Ectodermal cell (in vitro differentiated cells): ENCODE measurements at regions not wholly inside any gene's neighbourhood (a gene's known extent, or its start where the extent isn't known, plus 50 kb on each side); places are given as distances from the start of the nearest gene placed in this dataset.

Source experiments
- H3K27ac ChIP-seq: 2 replicates; pipeline ENCODE4 v1.7.0; 2013; ENCODE audit warnings: mild to moderate bottlenecking, low read depth, low read length; ENCODE audit not compliant: insufficient read depth, poor library complexity, severe bottlenecking
- H3K27me3 ChIP-seq: 2 replicates; pipeline ENCODE4 v1.7.0; 2013; ENCODE audit warnings: mild to moderate bottlenecking, low read length; ENCODE audit not compliant: insufficient read depth, control insufficient read depth, poor library complexity, severe bottlenecking
- H3K36me3 ChIP-seq: one replicate; pipeline ENCODE4 v1.7.0; 2013; ENCODE audit warnings: low read length; ENCODE audit not compliant: control insufficient read depth, insufficient read depth
- H3K4me1 ChIP-seq: one replicate; pipeline ENCODE4 v1.7.0; 2013; ENCODE audit warnings: low read length; ENCODE audit not compliant: control insufficient read depth, insufficient read depth
- H3K4me3 ChIP-seq: 2 replicates; pipeline ENCODE4 v1.7.0; 2013; ENCODE audit warnings: low read depth, low read length, control low read depth; ENCODE audit not compliant: insufficient read depth
- H3K9me3 ChIP-seq: 2 replicates; pipeline ENCODE4 v1.7.0; 2013; ENCODE audit warnings: mild to moderate bottlenecking, low read length, moderate library complexity; ENCODE audit not compliant: control insufficient read depth
- WGBS, 2 experiments: methylation state at CpG; one replicate each; pipeline ENCODE4 v1.1.7; 2013; ENCODE audit warnings: missing lambda C conversion rate in 2 of 2; 5-methylcytosine and 5-hydroxymethylcytosine counted together

DNA sequence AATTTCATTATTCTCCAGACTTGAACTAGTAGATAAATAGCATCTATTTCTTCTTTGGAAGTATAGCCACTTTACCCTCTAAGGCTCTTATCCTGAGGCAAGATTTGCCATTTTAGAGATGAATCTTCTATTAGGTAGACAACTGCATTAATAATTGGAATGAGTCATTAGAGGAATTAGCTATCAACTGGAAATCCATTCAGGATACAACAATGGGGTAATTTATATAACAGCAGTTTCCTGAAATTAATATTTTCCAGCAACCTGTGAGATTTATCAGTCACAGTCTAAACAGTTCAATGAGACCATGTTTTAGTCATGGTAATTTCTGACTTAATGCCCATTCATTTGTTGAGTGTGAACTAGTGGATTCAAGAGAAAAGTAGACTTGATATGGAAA is 928.6 kb upstream of the MBL2 start:
- no peaks in the 10 kb centered on the region for H3K9me3 ChIP-seq
- no peaks in the 10 kb centered on the region for H3K4me1 ChIP-seq
- no peak overlapping the region for H3K27ac ChIP-seq
- H3K4me3 ChIP-seq: no peak overlapping the region
- H3K36me3 ChIP-seq: no peaks in the 10 kb centered on the region
- H3K27me3 ChIP-seq: no peaks in the 10 kb centered on the region

DNA sequence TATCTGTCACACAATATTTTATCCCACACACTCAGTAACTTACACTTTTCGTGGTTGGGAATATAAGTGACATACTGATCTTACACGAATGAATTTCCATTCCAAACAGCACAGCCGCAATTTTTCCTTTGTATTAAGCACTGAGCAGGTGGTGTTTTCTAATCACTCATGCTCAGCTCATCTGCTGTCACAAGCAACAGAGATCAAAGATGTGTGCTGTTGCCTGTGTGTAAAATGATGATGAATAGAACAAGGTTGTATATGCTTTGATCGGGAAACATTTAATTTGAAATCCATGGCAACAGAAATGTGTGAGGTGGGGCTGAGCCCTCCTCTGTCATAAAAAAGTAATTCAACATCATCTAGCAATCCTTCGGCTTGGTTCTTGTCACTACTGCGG is 927.7 kb upstream of the MBL2 start:
- Histone ChIP-seq H3K4me3 (no peak overlapping the region), H3K36me3 (no peaks in the 10 kb centered on the region), H3K27ac (no peak overlapping the region), H3K27me3 (no peaks in the 10 kb centered on the region), H3K4me1 (no peaks in the 10 kb centered on the region), H3K9me3 (no peaks in the 10 kb centered on the region)
- 92 to 93% methylated on average over 6 of the region's 6 CpGs for WGBS, 2 experiments

DNA sequence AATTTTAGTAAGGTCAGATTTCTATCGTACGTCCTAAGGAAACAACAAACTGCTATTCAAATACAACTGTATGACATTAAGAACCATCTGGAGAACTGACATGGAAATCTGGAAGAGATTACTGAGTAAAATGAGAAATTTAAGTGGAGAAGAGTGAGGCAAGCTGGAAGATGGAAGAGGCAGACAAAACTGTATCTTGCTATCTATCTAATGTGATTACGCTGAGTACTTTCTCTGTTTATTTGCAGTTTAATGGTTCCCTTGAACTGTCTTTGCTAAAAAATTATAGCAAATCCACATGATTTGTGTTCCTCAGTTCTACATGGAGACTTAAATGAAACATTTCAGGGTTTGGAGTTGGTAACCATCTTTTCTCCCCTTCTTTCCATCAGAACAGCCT is 927.1 kb upstream of the MBL2 start:
- Histone ChIP-seq H3K4me3 (no peak overlapping the region), H3K9me3 (no peaks in the 10 kb centered on the region), H3K27me3 (no peaks in the 10 kb centered on the region), H3K27ac (no peak overlapping the region), H3K36me3 (no peaks in the 10 kb centered on the region), H3K4me1 (no peaks in the 10 kb centered on the region)
- WGBS, 2 experiments: 93 to 96% methylated on average over 3 of the region's 3 CpGs

DNA sequence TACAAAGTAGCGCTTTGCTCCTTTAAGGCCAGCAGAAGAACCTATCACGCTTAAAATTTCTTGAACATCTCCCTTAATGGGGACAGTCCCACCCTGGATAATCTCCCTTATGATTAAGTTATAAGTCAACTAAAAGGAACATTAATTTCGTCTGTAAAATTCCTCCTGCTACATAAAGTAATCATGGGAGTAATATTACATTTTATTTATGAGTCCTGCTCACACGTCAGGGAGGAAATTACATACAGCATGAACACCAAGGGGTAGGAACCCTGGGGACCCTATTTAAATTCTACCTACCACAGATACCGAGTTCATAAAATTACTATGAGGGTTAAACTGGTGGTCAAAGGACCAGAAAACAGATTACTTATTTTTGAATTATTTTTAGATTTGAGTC is 926.6 kb upstream of the MBL2 start:
- Histone ChIP-seq H3K36me3 (no peaks in the 10 kb centered on the region), H3K4me1 (no peaks in the 10 kb centered on the region), H3K9me3 (no peaks in the 10 kb centered on the region), H3K27ac (no peak overlapping the region), H3K4me3 (no peak overlapping the region), H3K27me3 (no peaks in the 10 kb centered on the region)
- WGBS, 2 experiments: 96 to 100% methylated on average over 2 to 4 of the region's 5 CpGs

DNA sequence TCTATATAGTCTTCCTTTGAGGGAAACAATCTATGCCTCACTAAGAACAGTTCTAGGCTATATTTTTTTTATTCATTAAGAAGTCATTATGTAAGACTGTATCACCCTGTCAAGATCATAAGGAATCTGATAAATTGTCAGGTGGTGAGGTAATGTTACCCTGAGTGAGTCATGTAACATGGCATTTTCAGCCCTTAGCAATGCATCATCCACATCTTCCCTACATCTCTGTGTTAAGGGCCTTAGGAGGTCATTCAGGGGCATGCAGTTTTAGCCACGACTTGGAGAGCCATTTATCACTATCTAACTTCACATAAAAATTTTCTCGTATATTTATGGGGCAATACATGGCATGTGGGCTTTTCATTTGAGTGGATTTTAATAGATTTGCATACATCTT is 924.5 kb upstream of the MBL2 start:
- H3K9me3 ChIP-seq: no peaks in the 10 kb centered on the region
- WGBS, 2 experiments: 50 to 85% methylated on average over 1 to 2 of the region's 2 CpGs
- no peaks in the 10 kb centered on the region for H3K4me1 ChIP-seq
- no peak overlapping the region for H3K27ac ChIP-seq
- H3K27me3 ChIP-seq: no peaks in the 10 kb centered on the region
- no peak overlapping the region for H3K4me3 ChIP-seq
- H3K36me3 ChIP-seq: no peaks in the 10 kb centered on the region

DNA sequence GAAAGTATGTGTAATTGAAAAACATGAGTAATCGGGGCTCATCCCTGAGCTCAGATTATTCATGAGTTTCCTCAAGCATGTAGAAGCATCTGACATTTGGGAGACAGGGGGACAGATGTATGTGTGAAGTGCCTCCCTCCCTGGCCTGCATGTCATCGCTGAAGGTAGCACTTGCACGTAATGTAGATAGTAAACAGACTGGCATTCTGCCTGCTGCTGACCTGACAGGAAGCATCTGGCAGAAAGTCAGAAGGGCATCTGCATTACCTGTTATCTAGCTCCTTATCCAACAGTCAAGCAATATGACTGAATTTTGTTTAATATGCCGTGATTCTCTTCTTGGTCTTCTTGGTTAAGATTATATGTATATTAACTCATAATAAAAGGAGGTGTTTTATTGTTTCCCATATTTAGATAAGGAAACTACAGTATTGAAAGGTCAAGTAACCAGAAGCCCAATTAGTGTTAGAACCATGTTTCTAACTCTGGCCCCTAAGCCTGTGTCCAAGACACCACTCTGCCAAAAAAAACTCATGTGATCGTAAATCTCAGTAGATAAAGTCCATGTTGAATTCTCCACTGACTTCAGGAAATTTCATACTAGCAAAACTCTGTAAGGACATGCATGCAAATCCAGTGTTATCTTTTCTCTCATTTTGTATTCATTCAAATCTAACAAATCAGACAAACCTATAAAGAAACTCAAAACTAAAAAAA is 918.1 kb upstream of the MBL2 start:
- H3K4me1 ChIP-seq: no peaks in the 10 kb centered on the region
- no peaks in the 10 kb centered on the region for H3K27me3 ChIP-seq
- H3K4me3 ChIP-seq: no peak overlapping the region
- no peak overlapping the region for H3K27ac ChIP-seq
- WGBS, 2 experiments: 91 to 92% methylated on average over 4 of the region's 5 CpGs
- H3K36me3 ChIP-seq: no peaks in the 10 kb centered on the region
- H3K9me3 ChIP-seq: no peaks in the 10 kb centered on the region

DNA sequence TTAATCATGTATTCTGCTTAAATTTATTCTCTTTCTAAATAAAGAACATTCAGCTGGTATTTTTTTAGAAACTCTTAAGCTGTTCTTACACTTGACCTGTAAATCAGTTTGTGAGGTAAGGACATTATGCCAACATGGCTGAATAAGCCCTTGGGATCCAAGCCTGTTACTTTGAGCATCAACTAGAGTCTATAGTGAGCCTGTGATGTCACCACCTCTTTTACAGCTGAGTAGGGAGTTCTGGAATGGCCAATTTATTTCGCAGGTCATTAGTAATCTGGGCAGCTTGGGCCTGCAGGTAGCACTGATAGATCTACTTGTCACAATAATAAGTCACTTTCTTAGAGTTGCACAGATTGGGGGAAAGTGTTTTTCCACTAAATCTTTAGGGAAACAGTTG is 915.2 kb upstream of the MBL2 start:
- no peak overlapping the region for H3K4me3 ChIP-seq
- H3K4me1 ChIP-seq: no peaks in the 10 kb centered on the region
- H3K9me3 ChIP-seq: no peaks in the 10 kb centered on the region
- no peaks in the 10 kb centered on the region for H3K27me3 ChIP-seq
- 90 to 100% methylated on average over 1 of the region's 1 CpG for WGBS, 2 experiments
- no peak overlapping the region for H3K27ac ChIP-seq
- H3K36me3 ChIP-seq: no peaks in the 10 kb centered on the region

DNA sequence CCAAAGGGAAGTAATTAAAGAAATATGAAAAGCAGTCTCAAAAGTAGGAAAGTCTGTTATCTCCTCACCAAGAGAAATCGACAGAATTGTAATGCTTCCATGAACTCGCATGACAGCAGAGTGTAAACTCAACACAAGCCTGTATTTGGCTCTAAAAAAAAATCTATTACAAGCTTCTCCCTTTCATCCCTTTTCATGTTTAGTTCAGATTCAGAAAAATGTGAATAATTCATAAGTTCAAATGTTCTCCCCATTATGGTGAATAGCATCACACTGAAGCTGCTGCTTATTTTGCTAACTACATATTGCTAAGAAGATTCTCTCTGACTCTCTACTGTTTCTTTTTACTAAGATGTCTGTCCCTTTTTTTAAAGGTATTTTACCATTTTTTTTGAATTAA is 910.3 kb upstream of the MBL2 start:
- Histone ChIP-seq H3K27me3 (no peaks in the 10 kb centered on the region), H3K27ac (no peak overlapping the region), H3K36me3 (no peaks in the 10 kb centered on the region), H3K4me3 (no peak overlapping the region), H3K9me3 (no peaks in the 10 kb centered on the region), H3K4me1 (no peaks in the 10 kb centered on the region)
- 88 to 96% methylated on average over 2 of the region's 2 CpGs for WGBS, 2 experiments

DNA sequence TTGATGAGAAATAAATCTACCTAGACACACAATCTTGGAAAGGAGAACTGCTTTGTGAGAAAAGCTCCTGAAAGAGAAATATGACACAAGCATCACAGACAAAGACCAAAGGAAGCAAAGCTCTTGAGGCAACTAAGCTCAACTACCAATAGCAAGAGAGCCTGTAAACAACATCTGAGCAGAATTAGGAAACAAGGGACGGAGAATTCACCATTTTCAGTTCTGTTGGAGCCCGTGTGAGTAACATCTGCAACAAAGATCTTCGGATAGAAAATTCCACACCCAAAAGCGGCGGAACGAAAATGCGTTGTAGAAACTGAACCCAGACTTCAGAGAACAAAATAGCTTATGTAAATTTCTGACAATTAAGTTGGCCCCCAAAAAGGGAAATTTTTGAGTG is 909.9 kb upstream of the MBL2 start:
- H3K27me3 ChIP-seq: no peaks in the 10 kb centered on the region
- no peak overlapping the region for H3K4me3 ChIP-seq
- H3K27ac ChIP-seq: no peak overlapping the region
- no peaks in the 10 kb centered on the region for H3K4me1 ChIP-seq
- 94 to 95% methylated on average over 7 of the region's 7 CpGs for WGBS, 2 experiments
- H3K9me3 ChIP-seq: no peaks in the 10 kb centered on the region
- no peaks in the 10 kb centered on the region for H3K36me3 ChIP-seq

DNA sequence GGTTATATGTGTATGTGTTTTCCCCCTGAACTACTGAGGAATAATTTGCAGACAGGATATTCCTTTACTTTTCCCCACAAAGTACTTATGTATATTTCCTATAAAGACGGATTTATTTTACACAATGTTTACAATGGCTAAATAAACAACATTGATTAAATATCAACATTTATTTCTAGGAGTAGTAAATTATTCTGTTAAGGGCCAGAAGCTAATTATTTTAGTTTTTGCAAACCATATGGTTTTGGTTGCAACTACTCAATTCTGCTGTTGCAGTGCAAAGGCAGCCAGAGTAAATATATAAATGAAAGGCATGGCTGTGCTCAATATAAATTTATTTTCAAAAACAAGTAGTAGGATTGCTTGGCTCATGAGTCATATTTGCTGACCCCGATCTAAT is 907.1 kb upstream of the MBL2 start:
- Histone ChIP-seq H3K4me3 (no peak overlapping the region), H3K27ac (no peak overlapping the region), H3K4me1 (no peaks in the 10 kb centered on the region), H3K27me3 (no peaks in the 10 kb centered on the region), H3K9me3 (no peaks in the 10 kb centered on the region), H3K36me3 (no peaks in the 10 kb centered on the region)
- WGBS, 2 experiments: 89 to 100% methylated on average over 1 of the region's 2 CpGs

DNA sequence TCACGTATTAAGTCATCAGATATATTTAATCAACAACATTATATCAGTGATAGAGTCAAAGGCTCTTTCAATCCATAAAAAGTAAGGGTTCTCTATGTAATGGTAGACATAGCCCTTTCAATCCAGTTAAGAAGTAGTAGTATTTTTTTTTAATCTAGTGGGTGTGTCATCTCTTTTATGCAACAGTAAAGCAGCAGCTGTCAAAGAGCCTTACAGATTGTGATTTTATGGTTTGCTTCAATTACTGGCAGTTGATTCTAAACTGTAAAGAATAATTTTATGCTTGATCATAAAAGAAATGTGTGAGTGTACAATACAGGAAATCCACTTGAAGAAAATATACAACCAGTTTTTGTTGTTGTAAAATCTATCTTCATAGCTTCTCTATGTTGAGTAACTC is 902.6 kb upstream of the MBL2 start:
- Histone ChIP-seq H3K4me3 (no peak overlapping the region), H3K4me1 (no peaks in the 10 kb centered on the region), H3K27me3 (no peaks in the 10 kb centered on the region), H3K36me3 (no peaks in the 10 kb centered on the region), H3K9me3 (no peaks in the 10 kb centered on the region), H3K27ac (no peak overlapping the region)
- WGBS, 2 experiments: no CpG with 5 or more reads among the region's 1 CpG
